HG02852 (cell line): ENCODE measurements at regions not wholly inside any gene's neighbourhood (a gene's known extent, or its start where the extent isn't known, plus 50 kb on each side); places are given as distances from the start of the nearest gene placed in this dataset.

Experiments
- ATAC-seq: cut with Tn5 transposase; IDR thresholded peaks from one replicate; pipeline ENCODE4 v1.9.1; 2021; ENCODE audit warnings: mild to moderate bottlenecking, moderate library complexity; ENCODE audit not compliant: unreplicated experiment

GRCh38 chr15:96274087-96274440 lies 56.4 kb upstream of the NR2F2 start:
- no peak for ATAC-seq

GRCh38 chr15:96274698-96275097 lies 55.8 kb upstream of the NR2F2 start:
- no peak for ATAC-seq

GRCh38 chr15:96276438-96277210 lies 53.9 kb upstream of the NR2F2 start:
- ATAC-seq = no peak
